Right renal pelvis (tissue), 4 donors: ENCODE measurements at regions not wholly inside any gene's neighbourhood (a gene's known extent, or its start where the extent isn't known, plus 50 kb on each side); places are given as distances from the start of the nearest gene placed in this dataset.

Experiments
- DNase-seq, 4 donors: peaks; one replicate each; pipeline ENCODE4 v3.0.0-alpha.2; 2013; ENCODE audit warnings: low read depth in 4 of 4, low spot score in 3 of 4, missing footprints in 1 of 4

GRCh38 chr6:24019393-24019792 lies 106.6 kb upstream of the NRSN1 start:
- no peak for DNase-seq

- DNase-seq, result no peak
Measured at GRCh38 chr6:24019830-24020229, 106.2 kb upstream of the NRSN1 start.

- DNase-seq, result no peak
Measured at GRCh38 chr6:24026050-24026449, 100.0 kb upstream of the NRSN1 start.

- DNase-seq, result no peak
Measured at GRCh38 chr6:24031496-24031895, 94.5 kb upstream of the NRSN1 start.

DNA sequence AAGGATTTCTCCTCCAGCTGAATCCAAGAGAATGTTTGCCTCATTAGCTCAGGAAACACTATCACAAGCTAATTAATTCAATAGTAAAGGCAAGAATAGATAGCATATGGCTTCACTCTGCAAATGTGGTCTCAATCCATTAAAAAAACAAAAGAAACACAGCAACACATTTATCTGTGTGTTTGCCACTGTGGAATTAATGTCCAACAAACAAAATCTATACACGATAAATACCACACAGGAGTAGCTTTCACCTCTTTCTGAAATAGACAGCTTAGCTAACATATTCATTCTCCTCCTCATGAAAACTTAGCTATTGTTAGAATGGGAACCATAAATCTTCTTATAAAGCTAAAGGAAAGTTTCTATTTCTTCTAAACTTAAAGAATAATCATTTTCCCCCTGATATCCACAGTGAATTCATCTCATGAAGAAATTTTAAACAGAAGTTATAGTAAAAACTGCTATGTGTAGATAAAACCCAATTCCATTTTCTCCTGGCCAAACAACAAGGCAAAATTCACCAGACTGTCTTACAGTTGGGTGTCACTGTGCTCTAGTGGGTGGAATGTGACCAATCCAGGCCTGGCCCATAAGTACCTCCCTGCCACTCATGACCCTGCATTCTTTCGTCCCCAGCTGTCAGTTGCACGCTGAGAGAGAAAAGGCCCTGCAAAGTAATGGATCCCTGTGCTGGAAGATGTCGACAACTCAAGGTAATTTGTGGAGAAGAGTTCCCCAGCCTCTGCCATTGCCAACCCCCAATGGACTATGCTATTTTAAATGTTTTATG lies 92.9 kb upstream of the NRSN1 start:
- no peak for DNase-seq

DNA sequence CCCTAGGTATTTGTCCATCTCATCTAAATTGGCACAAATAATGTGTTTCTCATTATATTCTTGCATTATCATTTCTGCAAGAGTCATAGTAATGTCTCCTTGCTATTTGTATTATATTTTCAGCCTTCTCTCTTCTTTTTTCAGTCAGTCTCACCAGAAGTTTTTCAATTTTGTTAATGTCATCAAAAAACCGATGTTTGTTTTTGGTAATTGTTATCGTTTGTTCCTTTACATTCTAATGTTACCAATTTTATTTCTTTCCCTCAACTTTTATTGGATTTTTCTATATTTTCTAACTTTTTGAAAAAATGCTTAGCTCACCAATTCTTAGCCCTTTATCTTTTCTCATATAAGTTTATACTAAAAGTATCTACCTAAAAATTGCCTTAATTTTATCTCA lies 82.2 kb upstream of the NRSN1 start:
- no peak for DNase-seq

GRCh38 chr6:24051942-24052589 lies 73.9 kb upstream of the NRSN1 start:
- DNase-seq, result no peak

GRCh38 chr6:24052590-24052961 lies 73.4 kb upstream of the NRSN1 start:
- no peak for DNase-seq

DNA sequence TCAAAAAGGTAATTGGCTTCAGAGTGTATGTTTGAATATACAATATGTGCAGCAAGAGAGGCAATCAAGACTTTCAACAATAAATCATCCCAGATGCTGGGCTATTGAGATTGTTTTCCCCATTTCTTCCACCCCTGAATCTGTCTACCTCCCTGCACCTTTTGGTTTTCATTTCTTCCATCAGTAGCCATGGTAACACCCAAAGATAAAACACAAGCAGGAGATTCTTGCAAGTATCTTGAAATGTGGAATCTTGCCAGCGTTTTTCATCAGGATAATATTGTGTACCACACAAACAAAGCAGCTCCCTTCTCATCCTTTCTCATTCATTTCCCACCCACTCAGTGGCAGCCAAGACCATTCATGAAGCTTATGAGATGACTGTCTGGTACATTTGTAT lies 73.0 kb upstream of the NRSN1 start:
- DNase-seq, result no peak

DNA sequence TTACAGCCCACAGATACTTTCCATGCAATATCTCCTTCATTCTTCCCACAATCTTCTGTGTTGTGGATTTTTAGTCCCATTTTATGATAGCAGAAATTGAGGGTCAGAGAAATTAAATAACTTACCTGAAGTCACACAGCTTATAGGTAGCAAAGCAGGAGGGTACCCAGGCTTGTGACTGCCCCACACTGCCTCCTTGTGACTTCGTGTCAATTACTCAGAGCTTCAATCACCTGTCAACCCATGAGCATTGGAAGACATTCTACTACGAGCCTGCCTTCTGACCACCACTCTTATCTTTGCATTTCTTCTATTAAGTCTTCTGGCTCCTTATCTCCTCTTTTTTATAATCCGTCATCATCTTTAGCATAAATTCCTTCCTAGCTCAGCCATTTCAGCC lies 71.6 kb upstream of the NRSN1 start:
- no peak for DNase-seq

GRCh38 chr6:24056567-24056966 lies 69.4 kb upstream of the NRSN1 start:
- no peak for DNase-seq

DNA sequence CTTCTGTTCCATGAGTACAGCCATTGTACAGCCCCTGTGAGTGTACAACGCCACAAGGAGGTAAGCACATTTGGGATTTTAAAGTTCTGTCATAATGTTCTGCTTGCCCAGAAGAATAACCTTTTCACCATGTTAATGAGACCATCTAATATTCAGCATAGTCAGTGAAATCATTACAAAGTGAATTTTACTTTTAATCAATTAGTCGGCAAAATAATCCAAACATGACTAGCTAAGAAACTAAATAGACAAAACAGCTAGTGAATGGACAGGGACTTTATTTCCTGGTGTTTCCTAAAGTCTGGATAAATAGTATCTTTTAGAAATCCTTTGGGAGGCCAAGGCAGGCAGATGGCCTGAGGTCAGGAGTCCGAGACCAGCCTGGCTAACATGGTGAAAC lies 69.0 kb upstream of the NRSN1 start:
- no peak for DNase-seq

- DNase-seq, result no peak
Measured at GRCh38 chr6:24060982-24061754, 64.8 kb upstream of the NRSN1 start.

- peak in 3 of 4 donors; percentile 4 to 11 (median 10) for DNase-seq
Measured at GRCh38 chr6:24064106-24064505, 61.9 kb upstream of the NRSN1 start.

- DNase-seq, result no peak
Measured at GRCh38 chr6:24064832-24065231, 61.2 kb upstream of the NRSN1 start.

- DNase-seq, result no peak
Measured at GRCh38 chr6:24069526-24069925, 56.5 kb upstream of the NRSN1 start.

- no peak for DNase-seq
Measured at GRCh38 chr6:24072038-24072746, 53.8 kb upstream of the NRSN1 start.

GRCh38 chr6:24076011-24076410 lies 50.0 kb upstream of the NRSN1 start:
- no peak for DNase-seq
